ENCODE measurements at regions not wholly inside any gene's neighbourhood (a gene's known extent, or its start where the extent isn't known, plus 50 kb on each side); places are given as distances from the start of the nearest gene placed in this dataset.

DNA sequence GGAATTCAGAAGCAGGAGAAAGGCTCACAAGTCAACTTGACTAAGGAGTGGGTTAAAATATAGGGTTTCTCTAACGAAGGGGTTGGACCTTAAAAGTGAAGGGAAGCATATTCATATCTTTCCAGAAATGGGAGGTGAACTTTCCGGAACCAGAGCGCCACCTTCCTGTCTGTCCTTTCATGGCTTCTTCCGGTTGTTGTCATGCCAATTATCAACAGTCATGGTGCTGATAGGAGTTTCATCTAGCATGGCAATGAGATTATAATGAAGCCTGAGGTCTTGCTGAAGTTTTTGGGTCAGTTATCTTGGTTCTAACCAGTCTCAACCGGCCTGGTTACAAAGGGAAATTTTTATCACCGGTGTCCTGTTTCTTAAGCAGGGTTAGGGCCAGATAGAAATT, 162.9 kb upstream of the NBEA start:
- Histone ChIP-seq H3K79me1 (ENCODE audit: insufficient read depth, low read depth, low read length, poor library complexity, severe bottlenecking) (no peaks in the 10 kb centered on the region), H3K4ac (ENCODE audit: low read depth, low read length) (no peak overlapping the region), H4K20me1 (ENCODE audit: control insufficient read depth, insufficient read depth, insufficient read length) (no peaks in the 10 kb centered on the region), H2BK120ac (ENCODE audit: low read depth, low read length, poor library complexity, severe bottlenecking) (no peak overlapping the region), H3K79me2 (ENCODE audit: insufficient read depth, low read length) (no peaks in the 10 kb centered on the region), H3K14ac (ENCODE audit: insufficient read depth, low read length) (no peak overlapping the region), H3K23me2 (ENCODE audit: insufficient read length, low read depth, low read length, poor library complexity, severe bottlenecking) (no peaks in the 10 kb centered on the region), H3K27me3 (ENCODE audit: insufficient read depth, low read length) (no peaks in the 10 kb centered on the region), H3K4me1 (ENCODE audit: insufficient read depth, low read length) (peaks cover 3% of the 10 kb centered on the region), H2AK5ac (ENCODE audit: insufficient read length, low read length) (no peak overlapping the region), H2AFZ (ENCODE audit: low read length) (no peak overlapping the region), H4K91ac (ENCODE audit: insufficient read length, low read depth, low read length) (no peak overlapping the region), H3K23ac (ENCODE audit: insufficient read length, low read depth, low read length) (no peak overlapping the region), H4K8ac (replicated peaks; ENCODE audit: insufficient read length, low read depth, low read length) (no peak overlapping the region), H2BK15ac (ENCODE audit: low read depth, low read length) (no peak overlapping the region), H2BK12ac (ENCODE audit: insufficient read length, low read depth, low read length) (no peak overlapping the region), H3K27ac (ENCODE audit: insufficient read length, low read depth, low read length) (no peak overlapping the region), H2BK5ac (ENCODE audit: insufficient read length, low read length) (no peak overlapping the region), H3K9me3 (ENCODE audit: control insufficient read depth, low read depth, low read length) (no peaks in the 10 kb centered on the region), H3K9ac (ENCODE audit: extremely low read depth, insufficient read length, low read length) (no peak overlapping the region), H3K56ac (ENCODE audit: insufficient read length, low read depth, low read length) (no peak overlapping the region), H3K4me2 (ENCODE audit: insufficient read depth, insufficient read length, low read length) (no peak overlapping the region), H3K18ac (ENCODE audit: insufficient read length, low read depth, low read length) (no peak overlapping the region), H3T11ph (ENCODE audit: low read length) (no peak overlapping the region), H2BK20ac (ENCODE audit: low read depth, low read length, poor library complexity, severe bottlenecking) (no peak overlapping the region), H4K5ac (ENCODE audit: insufficient read length, low read depth, low read length) (no peak overlapping the region)
- Mint-ChIP-seq H3K4me3 (no peak overlapping the region), H3K27ac (peak overlapping the region in 2 of 3 experiments; percentile 2 to 45; a peak in 3 of 7 replicates), H3K27me3 (ENCODE audit: low read depth) (no peaks in the 10 kb centered on the region), H3K4me1 (peaks cover 19 to 26% of the 10 kb centered on the region in 2 experiments), H3K9me3 (peaks cover 0 to 6% of the 10 kb centered on the region in 2 experiments; a peak in 3 of 5 replicates), H3K36me3 (ENCODE audit: insufficient read depth in 1 of 3, low read depth in 3 of 3) (peaks cover 0 to 13% (median 0%) of the 10 kb centered on the region in 3 experiments; a peak in 4 of 7 replicates)
- TF ChIP-seq, protein P1, sequence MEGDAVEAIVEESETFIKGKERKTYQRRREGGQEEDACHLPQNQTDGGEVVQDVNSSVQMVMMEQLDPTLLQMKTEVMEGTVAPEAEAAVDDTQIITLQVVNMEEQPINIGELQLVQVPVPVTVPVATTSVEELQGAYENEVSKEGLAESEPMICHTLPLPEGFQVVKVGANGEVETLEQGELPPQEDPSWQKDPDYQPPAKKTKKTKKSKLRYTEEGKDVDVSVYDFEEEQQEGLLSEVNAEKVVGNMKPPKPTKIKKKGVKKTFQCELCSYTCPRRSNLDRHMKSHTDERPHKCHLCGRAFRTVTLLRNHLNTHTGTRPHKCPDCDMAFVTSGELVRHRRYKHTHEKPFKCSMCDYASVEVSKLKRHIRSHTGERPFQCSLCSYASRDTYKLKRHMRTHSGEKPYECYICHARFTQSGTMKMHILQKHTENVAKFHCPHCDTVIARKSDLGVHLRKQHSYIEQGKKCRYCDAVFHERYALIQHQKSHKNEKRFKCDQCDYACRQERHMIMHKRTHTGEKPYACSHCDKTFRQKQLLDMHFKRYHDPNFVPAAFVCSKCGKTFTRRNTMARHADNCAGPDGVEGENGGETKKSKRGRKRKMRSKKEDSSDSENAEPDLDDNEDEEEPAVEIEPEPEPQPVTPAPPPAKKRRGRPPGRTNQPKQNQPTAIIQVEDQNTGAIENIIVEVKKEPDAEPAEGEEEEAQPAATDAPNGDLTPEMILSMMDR (conservative IDR thresholded peaks at IDR 0.05): peak; percentile 38; the same call in 2 of the 3 replicates
- no peak for DNase-seq
- no CpG with 5 or more reads among the region's 6 CpGs for WGBS (ENCODE audit: extremely low coverage, insufficient read length, low lambda C conversion rate)

Measured in H9 (cell line).